Stimulated activated CD4-positive, alpha-beta T cell treated with anti-CD3 and anti-CD28 coated beads, Interleukin-4, amount 100 ng/mL, for 24 hours (primary cell): ENCODE measurements at regions not wholly inside any gene's neighbourhood (a gene's known extent, or its start where the extent isn't known, plus 50 kb on each side); places are given as distances from the start of the nearest gene placed in this dataset.

Experiments used
- DNase-seq: peaks from one replicate; pipeline ENCODE4 v3.0.0-alpha.2; 2020

GRCh38 chr10:10657139-10657760 lies 360.4 kb upstream of the CELF2 start:
- DNase-seq = no peak

GRCh38 chr10:10658172-10658785 lies 359.4 kb upstream of the CELF2 start:
- no peak for DNase-seq

- DNase-seq = no peak
Measured at GRCh38 chr10:10660054-10660453, 357.6 kb upstream of the CELF2 start.

- no peak for DNase-seq
Measured at GRCh38 chr10:10661176-10661575, 356.5 kb upstream of the CELF2 start.

GRCh38 chr10:10662716-10663408 lies 354.8 kb upstream of the CELF2 start:
- no peak for DNase-seq

GRCh38 chr10:10663622-10664021 lies 354.1 kb upstream of the CELF2 start:
- DNase-seq = no peak

GRCh38 chr10:10665750-10666149 lies 351.9 kb upstream of the CELF2 start:
- DNase-seq = no peak

- no peak for DNase-seq
Measured at GRCh38 chr10:10667466-10667865, 350.2 kb upstream of the CELF2 start.

- no peak for DNase-seq
Measured at GRCh38 chr10:10676972-10677371, 340.7 kb upstream of the CELF2 start.

GRCh38 chr10:10677479-10677878 lies 340.2 kb upstream of the CELF2 start:
- DNase-seq = peak; percentile 14

GRCh38 chr10:10680496-10680895 lies 337.2 kb upstream of the CELF2 start:
- no peak for DNase-seq

- no peak for DNase-seq
Measured at GRCh38 chr10:10684972-10685371, 332.7 kb upstream of the CELF2 start.

GRCh38 chr10:10685566-10685965 lies 332.1 kb upstream of the CELF2 start:
- no peak for DNase-seq

- DNase-seq = no peak
Measured at GRCh38 chr10:10687751-10688150, 329.9 kb upstream of the CELF2 start.

- DNase-seq = no peak
Measured at GRCh38 chr10:10699427-10699826, 318.2 kb upstream of the CELF2 start.

GRCh38 chr10:10701084-10701611 lies 316.5 kb upstream of the CELF2 start:
- DNase-seq = no peak

GRCh38 chr10:10702211-10702610 lies 315.5 kb upstream of the CELF2 start:
- DNase-seq = no peak

GRCh38 chr10:10703382-10703781 lies 314.3 kb upstream of the CELF2 start:
- no peak for DNase-seq

- DNase-seq = no peak
Measured at GRCh38 chr10:10712155-10712704, 305.4 kb upstream of the CELF2 start.

- no peak for DNase-seq
Measured at GRCh38 chr10:10714327-10714726, 303.3 kb upstream of the CELF2 start.

- DNase-seq = no peak
Measured at GRCh38 chr10:10716972-10717371, 300.7 kb upstream of the CELF2 start.

- no peak for DNase-seq
Measured at GRCh38 chr10:10722422-10722821, 295.2 kb upstream of the CELF2 start.

- no peak for DNase-seq
Measured at GRCh38 chr10:10725196-10725595, 292.5 kb upstream of the CELF2 start.

- DNase-seq = no peak
Measured at GRCh38 chr10:10726101-10726500, 291.6 kb upstream of the CELF2 start.
